ENCODE measurements at regions not wholly inside any gene's neighbourhood (a gene's known extent, or its start where the extent isn't known, plus 50 kb on each side); places are given as distances from the start of the nearest gene placed in this dataset.

DNA sequence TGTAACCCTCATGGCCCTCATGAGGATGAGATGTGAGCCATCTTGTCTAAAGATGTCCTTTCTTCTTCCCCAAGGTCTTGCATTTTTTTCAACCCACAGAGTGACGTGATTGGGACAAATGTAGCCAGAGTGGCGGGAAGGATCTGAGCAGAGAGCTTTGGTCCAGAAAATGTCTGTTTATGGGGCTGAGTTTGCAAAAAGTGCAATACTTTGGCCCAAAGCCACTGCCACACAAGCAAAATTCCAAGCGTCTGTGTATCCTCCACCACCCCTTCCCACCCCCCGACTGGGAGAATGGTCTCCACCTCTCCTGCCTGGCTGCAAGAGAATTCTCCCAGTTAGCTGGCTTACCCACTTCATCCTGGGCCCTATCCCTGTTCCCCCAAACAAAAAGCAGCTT is 246.9 kb upstream of the LRIG1 start:
- intact Hi-C loops (cut with micrococcal nuclease) (no loop called here), dilution Hi-C loops (cut with MboI; ENCODE audit: extremely low pct_ligation_motif_present, low sequenced_read_pairs) (no loop called here)
- H3K4me1 ChIP-seq (ENCODE audit: control insufficient read depth, extremely low read depth, insufficient read depth, low read length), result no peaks in the 10 kb centered on the region
- no peaks in the 10 kb centered on the region for H3K79me2 ChIP-seq (ENCODE audit: control insufficient read depth, insufficient read depth, low read length)
- ChIA-PET POLR2A (no interaction called here), CTCF (interaction anchor here (0.9 to 1.7 kb wide), 3 partner anchors 75 to 493 kb away, joined by 4 read pairs; no protein-coding TSS in a partner anchor)
- H3K27ac ChIP-seq (ENCODE audit: insufficient read depth, low read depth, low read length), result no peak overlapping the region
- TF ChIP-seq EZH2 (IDR thresholded peaks at IDR 0.05; ENCODE audit: borderline replicate concordance, low read depth, low read length, severe bottlenecking) (no peak), MYC (IDR thresholded peaks at IDR 0.05; ENCODE audit: low read depth, low read length) (no peak), GATA2 (IDR thresholded peaks at IDR 0.05; ENCODE audit: insufficient read depth, insufficient read length, low read depth, low read length) (no peak), JUN (IDR thresholded peaks at IDR 0.05; ENCODE audit: borderline replicate concordance, insufficient read depth, insufficient read length, low read depth) (no peak), MAX (IDR thresholded peaks at IDR 0.05; ENCODE audit: insufficient read depth, insufficient read length) (no peak), FOS (IDR thresholded peaks at IDR 0.05; ENCODE audit: borderline replicate concordance, insufficient read depth, low read length) (no peak), POLR2AphosphoS5 (IDR thresholded peaks at IDR 0.05; ENCODE audit: insufficient read depth, low read depth, low read length) (no peak), CTCF (IDR thresholded peaks at IDR 0.05; ENCODE audit: extremely low read depth in 1 of 2, insufficient read depth in 1 of 2, low read depth in 1 of 2, low read length in 2 of 2) (no peak), POLR2A (IDR thresholded peaks at IDR 0.05; ENCODE audit: low read depth, low read length) (no peak)
- H4K20me1 ChIP-seq (replicated peaks; ENCODE audit: control insufficient read depth, extremely low read depth, insufficient read depth, low read length), result no peaks in the 10 kb centered on the region
- H3K4me3 ChIP-seq (replicated peaks in 1 of 3; ENCODE audit: insufficient read depth in 1 of 3, low read depth in 1 of 3, low read length in 3 of 3), result no peak overlapping the region
- no peaks in the 10 kb centered on the region for H3K9me3 ChIP-seq (replicated peaks; ENCODE audit: control insufficient read depth, insufficient read depth, low read length)
- no peaks in the 10 kb centered on the region for H3K9me1 ChIP-seq (replicated peaks; ENCODE audit: control insufficient read depth, extremely low read depth, insufficient read depth, low read length)
- FAIRE-seq (no peak), DNase-seq (ENCODE audit: low read depth, low spot score) (no peak)
- H3K36me3 ChIP-seq (ENCODE audit: control insufficient read depth in 2 of 2, extremely low read depth in 1 of 2, insufficient read depth in 2 of 2, low read length in 2 of 2), result no peaks in the 10 kb centered on the region
- no peak overlapping the region for H3K4me2 ChIP-seq (ENCODE audit: insufficient read depth, low read length)
- H2AFZ ChIP-seq (ENCODE audit: low read depth, low read length), result no peak overlapping the region
- no TSS peak for BruUV-seq (replicated peaks)
- H3K9ac ChIP-seq (replicated peaks; ENCODE audit: extremely low read depth, insufficient read depth, low read length), result no peak overlapping the region
- H3K27me3 ChIP-seq (ENCODE audit: control insufficient read depth in 2 of 2, insufficient read depth in 2 of 2, low read length in 2 of 2), result peaks cover 0 to 2% of the 10 kb centered on the region in 2 experiments

All from endothelial cell of umbilical vein (primary cell).